ENCODE measurements at regions not wholly inside any gene's neighbourhood (a gene's known extent, or its start where the extent isn't known, plus 50 kb on each side); places are given as distances from the start of the nearest gene placed in this dataset.
"Not testable (repeated sequence)": the region's sequence is repeated elsewhere in the genome, so short reads cannot be mapped to it uniquely, and the experiment has no call there.

- TF ChIP-seq, protein P1, sequence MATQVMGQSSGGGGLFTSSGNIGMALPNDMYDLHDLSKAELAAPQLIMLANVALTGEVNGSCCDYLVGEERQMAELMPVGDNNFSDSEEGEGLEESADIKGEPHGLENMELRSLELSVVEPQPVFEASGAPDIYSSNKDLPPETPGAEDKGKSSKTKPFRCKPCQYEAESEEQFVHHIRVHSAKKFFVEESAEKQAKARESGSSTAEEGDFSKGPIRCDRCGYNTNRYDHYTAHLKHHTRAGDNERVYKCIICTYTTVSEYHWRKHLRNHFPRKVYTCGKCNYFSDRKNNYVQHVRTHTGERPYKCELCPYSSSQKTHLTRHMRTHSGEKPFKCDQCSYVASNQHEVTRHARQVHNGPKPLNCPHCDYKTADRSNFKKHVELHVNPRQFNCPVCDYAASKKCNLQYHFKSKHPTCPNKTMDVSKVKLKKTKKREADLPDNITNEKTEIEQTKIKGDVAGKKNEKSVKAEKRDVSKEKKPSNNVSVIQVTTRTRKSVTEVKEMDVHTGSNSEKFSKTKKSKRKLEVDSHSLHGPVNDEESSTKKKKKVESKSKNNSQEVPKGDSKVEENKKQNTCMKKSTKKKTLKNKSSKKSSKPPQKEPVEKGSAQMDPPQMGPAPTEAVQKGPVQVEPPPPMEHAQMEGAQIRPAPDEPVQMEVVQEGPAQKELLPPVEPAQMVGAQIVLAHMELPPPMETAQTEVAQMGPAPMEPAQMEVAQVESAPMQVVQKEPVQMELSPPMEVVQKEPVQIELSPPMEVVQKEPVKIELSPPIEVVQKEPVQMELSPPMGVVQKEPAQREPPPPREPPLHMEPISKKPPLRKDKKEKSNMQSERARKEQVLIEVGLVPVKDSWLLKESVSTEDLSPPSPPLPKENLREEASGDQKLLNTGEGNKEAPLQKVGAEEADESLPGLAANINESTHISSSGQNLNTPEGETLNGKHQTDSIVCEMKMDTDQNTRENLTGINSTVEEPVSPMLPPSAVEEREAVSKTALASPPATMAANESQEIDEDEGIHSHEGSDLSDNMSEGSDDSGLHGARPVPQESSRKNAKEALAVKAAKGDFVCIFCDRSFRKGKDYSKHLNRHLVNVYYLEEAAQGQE (IDR thresholded peaks at IDR 0.05; ENCODE audit: borderline replicate concordance) = not testable (repeated sequence)
- TF ChIP-seq EP300 (conservative IDR thresholded peaks at IDR 0.05; ENCODE audit: poor library complexity, severe bottlenecking); POLR2AphosphoS5 (IDR thresholded peaks at IDR 0.05); EZH2 (IDR thresholded peaks at IDR 0.05; ENCODE audit: borderline replicate concordance, insufficient read depth, low read length, poor library complexity, severe bottlenecking); SMC3 (conservative IDR thresholded peaks at IDR 0.05; ENCODE audit: poor library complexity): not testable (repeated sequence)
- TF ChIP-seq, protein P2, sequence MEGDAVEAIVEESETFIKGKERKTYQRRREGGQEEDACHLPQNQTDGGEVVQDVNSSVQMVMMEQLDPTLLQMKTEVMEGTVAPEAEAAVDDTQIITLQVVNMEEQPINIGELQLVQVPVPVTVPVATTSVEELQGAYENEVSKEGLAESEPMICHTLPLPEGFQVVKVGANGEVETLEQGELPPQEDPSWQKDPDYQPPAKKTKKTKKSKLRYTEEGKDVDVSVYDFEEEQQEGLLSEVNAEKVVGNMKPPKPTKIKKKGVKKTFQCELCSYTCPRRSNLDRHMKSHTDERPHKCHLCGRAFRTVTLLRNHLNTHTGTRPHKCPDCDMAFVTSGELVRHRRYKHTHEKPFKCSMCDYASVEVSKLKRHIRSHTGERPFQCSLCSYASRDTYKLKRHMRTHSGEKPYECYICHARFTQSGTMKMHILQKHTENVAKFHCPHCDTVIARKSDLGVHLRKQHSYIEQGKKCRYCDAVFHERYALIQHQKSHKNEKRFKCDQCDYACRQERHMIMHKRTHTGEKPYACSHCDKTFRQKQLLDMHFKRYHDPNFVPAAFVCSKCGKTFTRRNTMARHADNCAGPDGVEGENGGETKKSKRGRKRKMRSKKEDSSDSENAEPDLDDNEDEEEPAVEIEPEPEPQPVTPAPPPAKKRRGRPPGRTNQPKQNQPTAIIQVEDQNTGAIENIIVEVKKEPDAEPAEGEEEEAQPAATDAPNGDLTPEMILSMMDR (IDR thresholded peaks at IDR 0.05; ENCODE audit: poor library complexity, severe bottlenecking) = not testable (repeated sequence)
Observed at GRCh38 chr12:68997526-68997925, 64.6 kb upstream of the CPM start.

Data from neural cell (in vitro differentiated cells).